HK-2 (cell line): ENCODE measurements at regions not wholly inside any gene's neighbourhood (a gene's known extent, or its start where the extent isn't known, plus 50 kb on each side); places are given as distances from the start of the nearest gene placed in this dataset.
A peak's percentile ranks its signal among the peaks of the same experiment; 100 is the strongest.

ENCODE experiments used
- DNase-seq: peaks from one replicate; pipeline ENCODE4 v3.0.0-alpha.2; 2018; ENCODE audit not compliant: unreplicated experiment

DNA sequence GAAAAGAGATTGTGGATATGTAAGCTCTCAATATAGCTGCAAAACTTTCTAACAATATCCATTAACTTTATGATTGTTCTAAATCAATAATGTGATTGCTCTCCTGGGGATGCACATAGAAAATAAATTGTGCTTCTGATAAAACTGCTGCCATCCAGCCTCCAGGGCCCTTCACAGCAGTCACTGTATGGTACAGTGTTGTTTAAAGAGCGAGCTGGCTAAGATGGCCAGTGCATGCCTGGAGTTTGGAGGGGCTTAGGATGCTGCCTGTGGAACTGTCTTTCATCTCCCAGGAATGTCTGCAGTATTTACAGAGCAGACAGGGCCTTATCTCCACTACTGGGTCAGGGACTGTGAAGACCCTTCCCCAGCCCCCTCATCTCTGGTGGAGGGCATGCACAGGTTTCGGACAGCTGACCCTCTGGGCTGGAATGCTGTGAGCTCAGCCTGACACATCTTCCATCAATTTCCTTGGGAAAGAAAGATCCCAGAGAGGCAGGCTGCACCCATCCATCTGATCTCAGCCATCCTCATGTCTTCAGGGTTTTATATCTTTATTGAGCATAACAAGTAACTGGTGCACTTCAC is 137.0 kb downstream of the PLPP3 start:
- no peak for DNase-seq

GRCh38 chr1:56441601-56442000 is 137.8 kb downstream of the PLPP3 start:
- no peak for DNase-seq

DNA sequence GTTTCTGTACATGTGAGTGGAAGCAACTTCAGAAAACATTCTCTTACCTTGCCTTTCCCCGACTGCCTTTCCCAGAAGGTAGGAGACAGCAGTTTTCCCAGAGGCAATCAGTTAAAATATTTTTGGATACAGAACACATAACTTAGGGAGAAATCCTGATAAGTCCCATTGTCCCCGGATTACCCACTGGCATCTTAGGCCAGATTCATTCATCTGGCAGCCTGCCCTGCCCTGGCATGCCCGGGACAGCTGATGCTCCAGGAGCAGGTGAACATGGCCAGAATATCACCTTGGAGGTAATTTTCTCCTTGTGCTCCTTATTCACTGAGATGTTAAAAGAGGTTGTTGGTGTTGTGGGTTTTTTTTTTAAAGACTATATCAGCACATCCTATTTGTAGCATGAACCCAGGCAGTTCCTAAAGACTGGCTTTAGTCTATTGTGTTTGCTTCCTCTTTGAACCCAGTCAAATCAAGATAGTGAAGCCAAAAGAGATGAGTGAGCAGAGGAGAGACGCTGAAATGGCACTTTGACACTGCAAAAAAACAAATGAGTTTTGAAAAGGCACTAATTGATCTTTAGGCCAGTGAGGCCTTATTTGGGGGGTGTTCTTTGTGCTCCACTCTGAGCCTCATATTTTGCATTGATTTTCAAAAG is 139.6 kb downstream of the PLPP3 start:
- DNase-seq: no peak

DNA sequence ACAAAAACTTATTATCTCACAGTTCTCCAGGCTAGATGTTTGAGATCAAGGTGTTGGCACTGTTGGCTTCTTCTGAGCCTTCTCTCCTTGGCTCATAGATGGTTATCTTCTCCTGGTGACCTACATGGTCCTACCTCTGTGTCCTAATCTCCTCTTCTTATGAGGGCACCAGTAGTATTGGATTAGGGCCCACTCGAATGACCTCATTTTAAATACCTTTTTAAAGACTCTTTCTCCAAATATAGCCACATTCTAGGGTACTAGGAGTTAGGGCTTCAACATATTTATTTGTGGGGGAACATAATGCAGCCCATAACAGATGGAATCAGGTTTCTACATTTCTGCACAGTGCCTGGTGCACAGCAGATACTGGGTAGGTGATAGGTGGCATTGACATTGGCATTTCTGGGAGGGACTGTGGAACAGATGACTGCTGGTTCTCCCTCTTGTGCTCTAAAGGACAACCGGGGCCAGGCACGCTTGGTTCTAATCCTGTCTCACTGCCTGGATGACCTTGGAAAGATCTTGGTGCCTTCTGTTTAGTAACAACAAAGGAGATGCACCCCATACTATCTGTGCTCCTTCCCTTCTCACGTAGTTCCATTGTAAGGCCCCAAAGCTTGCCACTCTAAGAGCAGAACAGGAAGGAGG is 140.3 kb downstream of the PLPP3 start:
- DNase-seq: no peak

GRCh38 chr1:56437959-56438358 is 141.4 kb downstream of the PLPP3 start:
- DNase-seq: no peak

- no peak for DNase-seq
These were observed 142.4 kb downstream of the PLPP3 start for GRCh38 chr1:56436912-56437417.

GRCh38 chr1:56436296-56436695 is 143.1 kb downstream of the PLPP3 start:
- DNase-seq: no peak

GRCh38 chr1:56435434-56436262 is 143.7 kb downstream of the PLPP3 start:
- DNase-seq: no peak

- no peak for DNase-seq
These were observed 144.6 kb downstream of the PLPP3 start for GRCh38 chr1:56434740-56435139.

DNA sequence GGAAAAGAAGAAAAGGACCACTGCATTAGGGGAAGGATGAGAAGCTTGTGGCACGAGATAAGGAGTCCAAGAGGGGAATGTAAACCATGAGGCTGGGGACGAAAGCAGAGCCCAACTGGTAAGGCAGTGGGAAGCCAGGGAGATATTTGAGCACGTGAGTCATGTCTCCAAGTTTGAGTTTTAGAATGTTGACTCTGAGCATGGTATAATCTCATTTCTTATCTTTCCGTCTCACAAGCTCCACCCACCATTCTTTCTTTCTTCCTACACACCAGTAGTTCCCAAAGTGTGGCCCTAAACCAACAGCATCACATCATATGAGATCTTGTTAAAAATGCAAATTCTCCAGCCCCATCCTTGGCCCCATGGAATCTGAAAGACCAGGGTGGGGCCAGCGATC is 145.3 kb downstream of the PLPP3 start:
- DNase-seq: no peak

DNA sequence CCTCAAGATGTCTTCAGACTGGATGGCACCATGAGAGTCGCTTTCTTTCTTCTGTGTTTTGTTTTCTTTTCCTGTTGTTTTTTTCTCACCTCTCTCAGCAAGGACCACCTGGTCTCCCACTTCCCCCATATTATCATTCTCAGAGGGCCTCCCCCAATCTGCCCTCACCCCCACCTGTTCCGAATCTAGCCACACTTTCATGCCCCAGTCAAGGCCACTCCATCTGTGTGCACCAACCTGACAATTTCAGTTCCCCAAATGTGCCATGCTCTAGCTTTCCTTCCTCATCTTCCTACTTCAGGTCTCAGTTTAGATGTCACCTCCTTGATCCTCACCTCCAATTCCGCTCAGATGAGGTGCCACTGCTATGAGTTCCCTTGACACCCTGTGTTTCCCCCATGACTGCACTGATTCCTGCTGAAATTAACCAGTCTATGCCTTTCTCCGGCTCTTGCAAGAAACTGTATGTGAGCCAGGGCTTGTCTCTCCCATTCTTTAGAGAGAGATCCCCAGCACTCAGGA is 146.2 kb downstream of the PLPP3 start:
- no peak for DNase-seq

GRCh38 chr1:56432166-56432971 is 147.0 kb downstream of the PLPP3 start:
- no peak for DNase-seq

DNA sequence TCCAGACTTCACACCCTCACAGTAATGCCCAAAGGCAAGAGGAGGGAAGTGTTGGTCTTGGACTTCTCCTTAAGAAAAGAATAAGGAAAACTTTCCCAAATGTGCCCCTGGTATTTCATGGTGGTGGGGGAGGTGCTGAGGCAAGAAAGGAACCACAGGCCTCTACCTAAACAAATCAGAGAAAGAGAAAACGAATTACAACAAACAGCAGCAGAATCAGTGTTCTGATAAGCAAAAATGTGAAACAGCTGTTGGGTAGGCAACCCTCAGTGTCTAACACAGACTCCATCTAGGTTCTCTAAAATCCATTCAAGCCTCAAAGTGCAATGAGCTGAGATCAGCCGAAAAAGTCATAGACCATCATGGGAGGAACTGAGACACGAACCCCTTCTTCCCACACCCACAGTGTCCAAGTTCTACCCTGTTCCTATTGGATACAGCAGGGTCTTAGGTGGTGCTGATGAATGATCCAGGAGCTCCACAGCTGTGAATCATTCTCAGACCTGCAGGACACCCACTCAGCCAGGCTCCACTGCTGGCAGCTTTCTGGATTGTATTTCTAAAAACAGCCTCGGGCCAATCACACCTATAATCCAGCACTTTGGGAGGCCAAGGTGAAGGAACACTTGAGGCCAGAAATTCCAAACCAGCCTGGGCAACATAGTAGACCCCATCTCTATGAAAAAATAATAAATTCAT is 149.1 kb downstream of the PLPP3 start:
- no peak for DNase-seq

- DNase-seq: no peak
These were observed 150.1 kb downstream of the PLPP3 start for GRCh38 chr1:56429288-56429687.

GRCh38 chr1:56426587-56427381 is 152.6 kb downstream of the PLPP3 start:
- no peak for DNase-seq

DNA sequence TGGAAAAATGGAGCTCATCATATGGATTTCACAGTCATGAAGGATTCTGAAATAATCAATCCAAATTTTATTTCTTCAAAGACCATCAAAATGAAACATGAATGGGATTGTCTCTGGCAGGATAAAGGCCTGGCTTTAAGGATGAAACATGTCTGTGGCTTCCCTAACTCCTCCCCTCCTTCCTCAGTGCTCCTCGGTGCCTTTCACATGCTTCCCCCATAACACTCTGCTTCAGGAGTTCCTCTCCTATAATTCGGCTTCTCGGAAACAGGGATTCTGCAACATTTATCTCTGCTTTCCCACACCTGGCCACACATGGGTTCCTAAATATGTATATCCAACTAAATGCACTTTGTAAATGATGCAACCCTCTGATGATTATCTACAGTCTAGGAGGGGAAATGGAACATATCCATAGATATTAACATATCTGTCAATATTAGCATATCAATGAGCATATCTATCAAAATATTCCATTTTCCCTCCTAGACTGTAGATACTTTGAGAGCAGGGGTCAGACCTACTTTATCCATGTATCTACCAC is 153.8 kb downstream of the PLPP3 start:
- DNase-seq: no peak

DNA sequence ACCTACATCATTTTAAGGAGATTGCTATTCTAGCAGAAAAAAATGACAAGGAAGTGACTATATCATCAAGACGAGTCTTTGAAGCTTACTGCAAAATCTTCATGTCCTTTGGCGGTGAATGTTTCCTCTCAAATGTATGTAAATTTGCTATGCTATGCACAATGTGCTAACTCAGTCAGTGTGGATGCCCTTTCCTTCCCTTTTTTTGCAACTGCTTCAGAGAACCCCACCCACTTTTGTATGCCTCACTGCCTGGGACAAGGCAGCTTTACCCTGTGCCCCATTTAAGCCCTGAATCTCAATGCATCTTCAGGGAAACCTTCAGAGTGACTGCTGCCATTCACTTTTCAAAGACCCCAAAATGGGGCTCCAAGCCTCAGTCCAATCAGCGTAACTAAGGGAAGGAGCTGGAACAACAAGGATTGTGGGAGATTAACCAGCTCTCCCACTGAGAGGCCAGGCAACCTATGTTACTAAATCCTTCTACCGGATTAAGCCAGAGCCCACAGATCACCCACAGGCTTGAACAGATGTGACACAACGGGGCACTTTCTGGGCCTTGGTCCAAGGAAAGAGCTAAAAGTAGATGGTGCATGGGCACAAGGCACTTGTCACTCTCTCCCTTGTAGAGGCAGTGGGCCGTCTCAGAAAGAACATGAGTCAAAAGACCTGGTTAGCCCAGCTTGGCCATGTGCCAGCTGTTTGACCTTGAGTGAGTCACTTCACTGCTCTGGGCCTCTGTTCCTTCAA is 154.4 kb downstream of the PLPP3 start:
- DNase-seq: peak; percentile 17

DNA sequence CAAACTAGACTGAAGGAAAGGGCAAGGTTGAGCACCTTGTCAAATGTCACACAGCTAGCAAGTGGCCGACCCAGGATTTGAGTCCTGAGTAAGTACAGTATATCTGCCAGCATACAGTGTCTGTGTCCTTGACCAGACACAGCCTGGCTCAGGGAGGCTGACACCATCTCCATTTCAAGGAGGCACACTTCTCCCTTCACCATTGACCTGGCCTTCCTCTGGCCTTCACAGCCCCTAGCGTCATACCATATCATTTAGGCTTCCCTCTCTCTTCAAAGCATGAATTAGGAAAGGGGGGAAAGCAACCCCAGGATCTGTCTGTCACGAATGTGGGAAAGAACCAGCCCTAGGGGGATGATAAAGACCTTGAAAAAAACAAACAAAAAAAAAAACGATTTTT is 155.6 kb downstream of the PLPP3 start:
- no peak for DNase-seq

DNA sequence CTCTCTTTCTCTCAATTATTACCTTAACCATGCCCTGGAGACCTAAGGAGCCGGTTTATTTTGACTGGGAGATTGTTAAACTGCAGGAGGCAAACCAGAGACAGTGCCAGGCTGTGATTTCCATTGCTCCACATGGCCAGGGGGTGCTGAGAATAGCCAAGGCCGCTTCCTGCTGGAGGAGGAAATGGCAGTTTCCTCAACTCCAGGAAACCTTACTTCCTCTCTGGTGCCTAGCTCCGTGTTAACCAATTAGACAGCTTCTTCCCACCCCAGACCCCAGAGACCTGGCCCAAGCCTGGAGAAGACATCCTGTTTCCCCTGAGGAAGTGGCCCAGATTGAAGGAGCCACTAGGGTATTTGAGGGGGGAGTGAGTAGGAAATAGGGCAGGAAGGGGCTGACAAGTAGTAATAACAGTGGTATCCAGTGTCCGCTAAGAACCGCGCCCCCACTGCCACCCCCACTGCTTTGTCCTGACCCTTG is 161.2 kb downstream of the PLPP3 start:
- no peak for DNase-seq
